ENCODE measurements at regions not wholly inside any gene's neighbourhood (a gene's known extent, or its start where the extent isn't known, plus 50 kb on each side); places are given as distances from the start of the nearest gene placed in this dataset.

- no peak for TF ChIP-seq SOX15 (CRISPR knock-in tag; IDR thresholded peaks at IDR 0.05)
- TF ChIP-seq SMAD3 (CRISPR knock-in tag; IDR thresholded peaks at IDR 0.05; ENCODE audit: borderline replicate concordance): no peak
- no peak for TF ChIP-seq STAT6 (CRISPR knock-in tag; conservative IDR thresholded peaks at IDR 0.05; ENCODE audit: low read depth)
- TF ChIP-seq RELA (CRISPR knock-in tag; IDR thresholded peaks at IDR 0.05; ENCODE audit: borderline replicate concordance): no peak
- no peak for TF ChIP-seq TEAD4 (CRISPR knock-in tag; IDR thresholded peaks at IDR 0.05)
- TF ChIP-seq CDX4 (CRISPR knock-in tag; IDR thresholded peaks at IDR 0.05; ENCODE audit: borderline replicate concordance): no peak
- TF ChIP-seq ZNF219 (CRISPR knock-in tag; IDR thresholded peaks at IDR 0.05; ENCODE audit: borderline replicate concordance): no peak
- TF ChIP-seq AFF4 (CRISPR knock-in tag; IDR thresholded peaks at IDR 0.05; ENCODE audit: borderline replicate concordance): no peak
- no peak for TF ChIP-seq ZNF281 (CRISPR knock-in tag; IDR thresholded peaks at IDR 0.05)
- TF ChIP-seq ZNF532 (CRISPR knock-in tag; IDR thresholded peaks at IDR 0.05; ENCODE audit: borderline replicate concordance): no peak
- TF ChIP-seq NR3C1 (CRISPR knock-in tag; conservative IDR thresholded peaks at IDR 0.05; ENCODE audit: low read depth): no peak
- TF ChIP-seq ATF2 (CRISPR knock-in tag; IDR thresholded peaks at IDR 0.05; ENCODE audit: borderline replicate concordance, low read depth): no peak
- TF ChIP-seq TP53 (CRISPR knock-in tag; IDR thresholded peaks at IDR 0.05): no peak
- no peak for TF ChIP-seq ZNF671 (CRISPR knock-in tag; IDR thresholded peaks at IDR 0.05)
- TF ChIP-seq JUN (CRISPR knock-in tag; IDR thresholded peaks at IDR 0.05): no peak
- POLR2A ChIA-PET: no interaction called here
- Mint-ChIP-seq H3K4me1 (no peaks in the 10 kb centered on the region), H3K27ac (no peak overlapping the region), H3K36me3 (no peaks in the 10 kb centered on the region; the same call in 1 of the 2 replicates), H3K27me3 (ENCODE audit: low read depth) (no peaks in the 10 kb centered on the region), H3K4me3 (no peak overlapping the region), H3K9me3 (peaks cover 13% of the 10 kb centered on the region)
- no peak for ATAC-seq
- CTCF ChIA-PET: no interaction called here
- DNase-seq (ENCODE audit: low spot score): no peak
These were observed 482.9 kb downstream of the POM121L12 start for GRCh38 chr7:53518319-53518718.

Measured in WTC11 (cell line).